NCI-H748 treated with DMSO at 0.1 percent for 48 hours (cell line): ENCODE measurements at regions not wholly inside any gene's neighbourhood (a gene's known extent, or its start where the extent isn't known, plus 50 kb on each side); places are given as distances from the start of the nearest gene placed in this dataset.

Source experiments
- DNase-seq: peaks from one replicate; lab custom pipeline; 2025; lab: John Stamatoyannopoulos, UW

GRCh38 chr5:34534523-34535103, 121.5 kb upstream of the RAI14 start:
- no peak for DNase-seq

GRCh38 chr5:34535433-34535832, 120.7 kb upstream of the RAI14 start:
- no peak for DNase-seq

DNA sequence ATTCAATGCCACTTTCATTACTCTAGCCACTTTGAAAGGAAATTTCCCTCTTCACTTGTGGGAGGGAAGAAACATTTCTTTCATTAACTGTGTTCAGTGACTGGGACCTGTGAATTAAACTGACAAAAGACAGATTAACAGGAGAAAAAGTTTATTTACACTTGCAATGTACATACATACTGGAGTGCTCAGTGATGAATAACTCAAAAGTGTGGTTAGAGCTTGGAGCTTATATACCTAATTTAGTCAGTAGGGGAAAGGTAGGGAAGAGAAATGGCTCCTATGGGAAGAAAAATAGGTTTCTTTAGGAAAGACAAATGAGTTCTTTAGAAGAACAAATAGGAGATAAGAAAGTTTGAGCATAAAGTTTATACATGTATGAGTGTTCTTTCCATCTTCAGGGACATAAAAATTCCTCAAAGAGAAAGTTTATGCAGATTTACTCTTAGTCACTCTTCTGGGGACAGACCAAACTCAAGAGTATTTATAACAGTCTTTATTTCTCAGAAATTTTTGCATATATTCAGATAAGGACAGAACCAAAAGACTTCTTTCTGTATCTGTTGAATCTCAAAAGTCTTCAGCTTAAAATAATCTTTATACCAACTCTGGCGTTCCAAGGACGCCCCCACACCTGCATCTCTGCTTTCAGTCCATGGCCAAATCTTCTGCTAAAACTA, 120.0 kb upstream of the RAI14 start:
- DNase-seq: no peak

DNA sequence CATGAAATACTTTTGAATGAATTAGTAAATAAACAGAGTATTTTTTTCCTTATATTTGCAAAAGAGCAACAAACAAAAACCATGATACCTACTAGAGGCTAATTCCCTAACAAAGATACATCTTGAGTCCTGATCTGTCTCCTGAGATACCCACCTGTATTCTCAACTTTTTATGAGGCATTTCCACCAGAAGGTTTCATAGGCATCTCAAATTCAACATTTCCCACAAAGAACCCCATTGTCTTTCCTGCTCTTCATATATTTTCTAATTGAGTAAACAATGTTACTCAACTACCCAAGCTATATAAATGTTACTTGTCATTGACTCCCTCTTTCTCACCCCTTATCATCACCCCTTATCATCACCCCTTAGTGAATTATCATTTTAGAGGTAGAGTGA, 119.4 kb upstream of the RAI14 start:
- DNase-seq: no peak

- DNase-seq: no peak
These were observed 118.0 kb upstream of the RAI14 start for GRCh38 chr5:34538026-34538672.

- no peak for DNase-seq
These were observed 116.9 kb upstream of the RAI14 start for GRCh38 chr5:34539183-34539582.

- DNase-seq: no peak
These were observed 115.1 kb upstream of the RAI14 start for GRCh38 chr5:34541067-34541466.

GRCh38 chr5:34542818-34543217, 113.3 kb upstream of the RAI14 start:
- DNase-seq: no peak

- no peak for DNase-seq
These were observed 112.4 kb upstream of the RAI14 start for GRCh38 chr5:34543687-34544086.

- no peak for DNase-seq
These were observed 111.7 kb upstream of the RAI14 start for GRCh38 chr5:34544403-34544802.

GRCh38 chr5:34545164-34545563, 111.0 kb upstream of the RAI14 start:
- no peak for DNase-seq

GRCh38 chr5:34545626-34546025, 110.5 kb upstream of the RAI14 start:
- no peak for DNase-seq

DNA sequence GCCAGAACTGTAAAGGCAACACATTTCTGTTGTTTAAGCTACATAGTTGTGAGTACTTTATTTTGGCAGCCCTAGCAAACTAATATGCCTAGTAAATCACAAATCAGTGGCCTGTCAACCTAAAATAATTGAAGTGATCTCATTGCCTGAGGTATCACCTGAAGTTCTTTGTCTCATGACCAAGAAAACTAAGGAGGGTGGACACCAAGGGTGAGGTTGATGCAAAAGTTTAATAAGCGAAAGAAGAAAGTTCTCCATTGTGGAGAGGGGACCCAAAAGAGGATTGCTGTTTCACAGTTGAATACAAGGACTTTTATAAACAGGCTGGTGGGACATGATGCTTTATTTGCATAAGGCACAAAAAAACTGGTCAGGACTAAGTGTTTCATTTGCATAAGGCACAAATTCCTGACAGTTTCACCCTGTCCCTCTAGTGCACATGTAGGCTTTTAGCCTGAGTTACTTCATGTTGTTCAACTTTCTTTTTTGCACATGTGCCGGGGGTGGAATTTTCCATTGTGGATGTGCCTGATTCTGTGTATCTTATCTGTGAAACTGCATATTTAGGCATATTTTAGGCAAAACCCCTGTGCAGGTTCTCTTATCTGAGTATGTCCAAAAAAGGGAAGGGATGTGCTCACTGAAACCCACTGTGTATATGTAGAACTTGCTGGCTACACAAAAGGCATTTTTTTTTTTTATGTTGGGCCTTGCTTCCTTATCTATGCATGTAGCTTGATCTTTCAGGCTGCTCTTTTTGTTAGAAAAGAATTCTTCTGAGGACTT, 108.6 kb upstream of the RAI14 start:
- DNase-seq: no peak

- DNase-seq: no peak
These were observed 108.1 kb upstream of the RAI14 start for GRCh38 chr5:34548086-34548403.

DNA sequence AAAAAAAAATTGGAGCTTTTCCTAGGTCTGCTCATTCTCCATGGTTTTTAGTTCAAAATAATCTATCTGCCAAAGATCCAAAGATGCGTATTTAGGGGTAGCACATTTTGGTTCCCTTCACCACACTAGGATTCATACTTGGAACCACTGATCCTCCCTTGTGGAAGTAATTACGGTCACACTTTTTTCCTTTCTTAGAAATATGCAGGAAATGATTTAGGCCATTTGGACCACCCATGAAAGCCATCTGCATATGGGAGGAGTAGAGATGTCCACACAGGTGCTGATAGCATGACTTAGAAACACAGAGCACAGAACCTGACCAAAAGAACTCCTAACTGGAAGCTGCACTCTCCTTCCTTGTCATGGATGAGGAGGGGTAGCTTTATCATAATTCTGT, 105.9 kb upstream of the RAI14 start:
- no peak for DNase-seq

DNA sequence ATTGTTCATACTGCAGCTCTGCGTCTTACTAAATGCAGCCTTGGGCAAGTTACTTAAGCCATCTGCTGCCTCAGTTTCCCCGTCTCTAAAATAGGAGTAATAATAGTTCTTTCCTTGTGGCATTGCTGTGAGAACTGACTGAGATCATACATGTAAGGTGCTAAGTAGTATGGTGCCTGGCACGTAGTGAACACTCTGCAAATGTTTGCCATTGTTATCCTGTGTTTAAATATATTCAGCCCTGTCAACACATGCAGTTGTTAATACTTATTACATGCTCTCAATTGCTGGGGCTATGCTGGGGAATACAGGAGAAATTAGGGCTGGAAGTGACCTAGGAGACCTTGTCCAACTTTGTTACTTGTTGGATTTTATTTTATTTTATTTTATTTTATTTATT, 105.2 kb upstream of the RAI14 start:
- DNase-seq: no peak

- DNase-seq: no peak
These were observed 104.2 kb upstream of the RAI14 start for GRCh38 chr5:34551911-34552433.

DNA sequence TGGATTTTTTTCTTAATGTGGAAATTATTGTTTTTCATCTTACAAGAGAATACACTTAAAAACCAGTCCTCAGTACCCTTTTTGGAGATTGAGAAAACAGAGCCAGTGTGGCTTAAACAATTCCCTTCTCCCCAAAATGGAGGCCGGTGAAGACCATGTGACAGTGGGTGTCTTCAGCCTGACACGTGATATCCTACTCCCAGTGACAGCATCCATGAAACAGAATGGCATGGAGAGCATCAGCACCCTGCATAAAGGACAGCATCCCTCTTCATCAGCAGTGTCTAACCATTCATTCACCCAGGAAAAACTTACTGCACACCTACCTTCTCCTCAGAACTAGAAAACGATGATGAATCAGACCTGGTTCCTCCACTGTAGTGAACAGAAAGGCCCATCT, 103.4 kb upstream of the RAI14 start:
- no peak for DNase-seq

- no peak for DNase-seq
These were observed 102.5 kb upstream of the RAI14 start for GRCh38 chr5:34553581-34553980.

DNA sequence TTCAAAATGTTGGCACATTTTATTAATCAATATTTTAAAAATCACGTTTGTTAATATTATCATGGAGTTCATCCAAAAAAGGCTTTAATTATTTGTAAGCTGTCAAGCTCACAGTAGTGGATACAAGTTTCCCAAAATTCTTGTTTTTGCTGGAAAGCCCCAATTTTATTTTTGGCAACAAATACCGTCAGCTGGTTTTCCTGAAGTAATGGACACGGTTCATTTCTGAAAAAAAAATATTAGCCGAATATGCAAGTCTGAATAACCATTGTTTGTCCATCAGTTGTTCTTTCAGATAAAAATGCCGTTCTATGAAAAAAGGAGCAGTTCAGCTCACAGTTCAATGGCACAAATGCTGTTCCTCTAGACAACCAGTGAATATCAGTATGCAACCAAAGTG, 101.5 kb upstream of the RAI14 start:
- DNase-seq: no peak

DNA sequence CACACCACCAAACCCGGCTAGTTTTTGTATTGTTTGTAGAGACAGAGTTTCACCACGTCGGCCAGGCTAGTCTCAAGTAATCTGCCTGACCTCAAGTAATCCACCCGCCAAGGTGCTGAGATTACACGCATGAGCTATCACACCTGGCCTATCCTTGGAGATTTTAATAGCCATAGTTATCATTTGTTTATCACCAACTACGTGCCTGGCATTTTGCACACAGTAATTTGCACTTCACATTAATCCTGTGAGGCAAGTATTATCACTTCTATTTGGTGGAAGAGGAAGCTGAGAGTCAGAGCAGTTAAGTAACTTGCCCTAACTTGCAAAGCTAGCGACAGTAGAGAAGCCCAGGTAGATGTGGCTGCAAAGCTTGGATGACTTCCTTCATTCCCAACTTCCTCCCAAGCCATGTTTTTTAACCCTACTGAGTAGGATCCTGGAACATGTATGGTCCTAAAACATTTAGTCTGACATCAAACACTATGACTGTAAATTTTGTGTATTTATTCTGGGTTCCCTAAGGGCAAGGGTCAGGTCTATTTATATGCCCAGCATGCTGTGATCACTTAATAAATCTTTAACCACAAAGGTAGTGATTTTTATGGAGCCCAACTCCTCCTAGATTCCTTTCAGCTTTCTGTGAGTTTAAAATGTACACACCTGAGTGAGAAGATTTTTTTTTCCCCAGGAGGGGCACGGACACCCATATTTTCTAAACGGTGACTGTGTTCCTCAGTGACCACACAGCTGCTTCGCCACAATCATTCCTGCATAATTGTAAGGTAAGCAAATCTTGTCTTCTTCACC, 100.2 kb upstream of the RAI14 start:
- peak; percentile 45 for DNase-seq

DNA sequence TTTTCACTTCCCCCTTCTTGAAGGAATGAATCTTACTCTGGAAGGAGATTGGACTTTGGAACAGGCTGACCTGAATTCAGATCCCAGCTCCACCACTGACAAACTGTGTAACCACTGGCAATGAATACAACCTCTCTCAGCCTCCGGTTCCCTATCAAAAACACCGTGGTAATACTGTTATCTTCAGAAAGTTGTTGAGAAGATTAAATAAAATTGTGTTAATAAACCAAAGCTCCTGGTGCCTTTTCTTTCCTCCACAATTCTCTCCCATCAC, 99.7 kb upstream of the RAI14 start:
- DNase-seq: no peak
